Neural crest cell (in vitro differentiated cells): ENCODE measurements at regions not wholly inside any gene's neighbourhood (a gene's known extent, or its start where the extent isn't known, plus 50 kb on each side); places are given as distances from the start of the nearest gene placed in this dataset.

Experiments used
- DNase-seq: peaks from one replicate; pipeline ENCODE4 v3.0.0; 2021; ENCODE audit warnings: low read depth, mixed read lengths, low spot score
- H3K27ac Mint-ChIP-seq: one replicate; pipeline ENCODE4 v1.8.0; 2021; ENCODE audit warnings: mild to moderate bottlenecking, mixed read lengths; ENCODE audit not compliant: unreplicated experiment
- H3K27me3 Mint-ChIP-seq: 2 replicates; pipeline ENCODE4 v1.8.0; 2021; ENCODE audit warnings: low read depth, mild to moderate bottlenecking, mixed read lengths
- H3K36me3 Mint-ChIP-seq: 2 replicates; pipeline ENCODE4 v1.8.0; 2021; ENCODE audit warnings: low read depth, mild to moderate bottlenecking, mixed read lengths
- H3K4me1 Mint-ChIP-seq: 2 replicates; pipeline ENCODE4 v1.8.0; 2021; ENCODE audit warnings: mixed read lengths
- H3K4me3 Mint-ChIP-seq: one replicate; pipeline ENCODE4 v1.8.0; 2021; ENCODE audit warnings: mild to moderate bottlenecking, mixed read lengths
- H3K9me3 Mint-ChIP-seq: 2 replicates; pipeline ENCODE4 v1.8.0; 2021; ENCODE audit warnings: mixed read lengths
- TF ChIP-seq, protein P1 (sequence below): fragments of 200-600 bp; sonication (generic); conservative IDR thresholded peaks from 2 replicates; pipeline ENCODE4 v1.5.0; 2021; ENCODE audit warnings: antibody characterized with exemption, mild to moderate bottlenecking

DNA sequence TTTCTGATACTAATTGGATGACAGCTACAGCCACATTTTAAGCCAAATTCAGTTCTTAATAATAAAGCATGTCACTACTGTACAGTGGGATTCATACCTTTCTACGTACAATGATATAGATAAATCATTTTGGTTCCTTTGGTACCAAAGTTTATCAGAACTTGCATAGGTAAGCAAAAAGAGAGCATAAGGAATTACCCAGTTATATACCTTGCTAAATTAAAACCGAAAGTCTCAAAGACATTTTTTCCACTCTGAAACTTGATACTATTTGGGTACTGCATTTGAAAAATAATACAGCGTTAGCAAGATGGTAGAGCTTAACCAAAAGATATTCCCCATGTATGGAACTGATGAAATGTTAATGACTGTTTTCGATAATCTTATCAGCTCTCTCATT lies 400.9 kb upstream of the ADGRL3 start:
- Mint-ChIP-seq H3K4me1 (no peaks in the 10 kb centered on the region), H3K36me3 (no peaks in the 10 kb centered on the region), H3K27me3 (no peaks in the 10 kb centered on the region), H3K9me3 (no peaks in the 10 kb centered on the region), H3K4me3 (no peak overlapping the region), H3K27ac (no peak overlapping the region)
- TF ChIP-seq, protein P1, sequence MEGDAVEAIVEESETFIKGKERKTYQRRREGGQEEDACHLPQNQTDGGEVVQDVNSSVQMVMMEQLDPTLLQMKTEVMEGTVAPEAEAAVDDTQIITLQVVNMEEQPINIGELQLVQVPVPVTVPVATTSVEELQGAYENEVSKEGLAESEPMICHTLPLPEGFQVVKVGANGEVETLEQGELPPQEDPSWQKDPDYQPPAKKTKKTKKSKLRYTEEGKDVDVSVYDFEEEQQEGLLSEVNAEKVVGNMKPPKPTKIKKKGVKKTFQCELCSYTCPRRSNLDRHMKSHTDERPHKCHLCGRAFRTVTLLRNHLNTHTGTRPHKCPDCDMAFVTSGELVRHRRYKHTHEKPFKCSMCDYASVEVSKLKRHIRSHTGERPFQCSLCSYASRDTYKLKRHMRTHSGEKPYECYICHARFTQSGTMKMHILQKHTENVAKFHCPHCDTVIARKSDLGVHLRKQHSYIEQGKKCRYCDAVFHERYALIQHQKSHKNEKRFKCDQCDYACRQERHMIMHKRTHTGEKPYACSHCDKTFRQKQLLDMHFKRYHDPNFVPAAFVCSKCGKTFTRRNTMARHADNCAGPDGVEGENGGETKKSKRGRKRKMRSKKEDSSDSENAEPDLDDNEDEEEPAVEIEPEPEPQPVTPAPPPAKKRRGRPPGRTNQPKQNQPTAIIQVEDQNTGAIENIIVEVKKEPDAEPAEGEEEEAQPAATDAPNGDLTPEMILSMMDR: no peak
- DNase-seq: no peak

DNA sequence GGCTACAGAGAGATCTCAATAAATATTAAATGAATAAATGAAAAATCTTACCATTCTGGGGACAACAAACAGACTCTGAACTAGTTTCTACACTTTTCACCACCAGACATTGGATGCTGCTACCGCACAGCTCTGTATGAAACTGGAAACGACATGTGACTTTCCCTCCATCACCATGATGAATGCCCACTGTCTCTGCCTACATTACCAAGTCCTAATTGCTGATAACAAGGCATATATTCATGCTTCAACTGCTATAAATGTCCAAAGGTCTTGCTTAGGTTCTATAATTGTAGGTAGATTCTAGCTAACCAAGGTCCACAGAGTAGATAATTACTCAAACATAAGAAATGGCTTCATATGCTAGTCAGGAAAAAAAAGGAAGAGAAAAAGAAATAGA lies 399.4 kb upstream of the ADGRL3 start:
- Mint-ChIP-seq H3K36me3 (no peaks in the 10 kb centered on the region), H3K9me3 (no peaks in the 10 kb centered on the region), H3K27ac (no peak overlapping the region), H3K4me3 (no peak overlapping the region), H3K4me1 (no peaks in the 10 kb centered on the region), H3K27me3 (no peaks in the 10 kb centered on the region)
- TF ChIP-seq, protein P1: no peak
- no peak for DNase-seq

DNA sequence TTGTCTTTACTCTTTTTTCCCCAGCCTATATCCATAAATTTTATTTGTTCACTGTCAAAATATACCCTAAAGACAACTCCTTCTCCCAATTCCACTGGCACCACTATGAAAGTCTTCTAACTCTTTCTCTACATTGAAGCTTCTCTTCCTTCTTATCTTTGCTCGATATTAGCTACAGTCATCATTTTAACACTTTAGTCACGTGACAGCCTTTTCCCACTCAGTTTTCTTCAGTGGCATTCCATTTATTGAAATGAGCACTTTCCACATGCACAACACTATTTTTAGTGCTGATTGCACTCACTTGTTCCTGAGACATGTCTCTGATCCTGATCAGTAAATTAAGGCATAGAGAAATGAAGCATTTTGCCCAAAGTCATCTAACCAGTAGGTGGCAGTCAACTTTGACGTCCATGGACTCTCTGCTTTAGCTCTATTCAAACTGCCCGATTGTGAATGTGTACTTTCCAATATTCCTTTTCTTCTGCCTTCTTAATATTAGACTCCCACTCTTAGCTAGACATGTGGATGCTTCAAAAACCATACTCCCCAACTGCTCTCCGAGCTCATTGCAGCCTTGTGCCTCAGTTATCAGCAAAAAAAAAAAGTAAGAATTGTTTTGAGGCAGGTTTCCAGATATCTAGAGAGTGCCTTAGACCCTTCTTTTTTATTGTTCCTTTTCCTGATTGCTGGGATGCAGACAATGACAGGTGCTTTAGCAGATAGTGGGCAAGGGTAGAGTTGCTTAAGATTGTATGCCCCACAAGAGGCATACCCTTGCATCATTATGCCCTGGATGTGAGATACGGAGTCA lies 394.4 kb upstream of the ADGRL3 start:
- Mint-ChIP-seq H3K4me1 (peaks cover 6% of the 10 kb centered on the region), H3K36me3 (no peaks in the 10 kb centered on the region), H3K27me3 (no peaks in the 10 kb centered on the region), H3K4me3 (no peak overlapping the region), H3K9me3 (no peaks in the 10 kb centered on the region), H3K27ac (no peak overlapping the region)
- TF ChIP-seq, protein P1: peak; percentile 73
- peak; percentile 6 for DNase-seq

DNA sequence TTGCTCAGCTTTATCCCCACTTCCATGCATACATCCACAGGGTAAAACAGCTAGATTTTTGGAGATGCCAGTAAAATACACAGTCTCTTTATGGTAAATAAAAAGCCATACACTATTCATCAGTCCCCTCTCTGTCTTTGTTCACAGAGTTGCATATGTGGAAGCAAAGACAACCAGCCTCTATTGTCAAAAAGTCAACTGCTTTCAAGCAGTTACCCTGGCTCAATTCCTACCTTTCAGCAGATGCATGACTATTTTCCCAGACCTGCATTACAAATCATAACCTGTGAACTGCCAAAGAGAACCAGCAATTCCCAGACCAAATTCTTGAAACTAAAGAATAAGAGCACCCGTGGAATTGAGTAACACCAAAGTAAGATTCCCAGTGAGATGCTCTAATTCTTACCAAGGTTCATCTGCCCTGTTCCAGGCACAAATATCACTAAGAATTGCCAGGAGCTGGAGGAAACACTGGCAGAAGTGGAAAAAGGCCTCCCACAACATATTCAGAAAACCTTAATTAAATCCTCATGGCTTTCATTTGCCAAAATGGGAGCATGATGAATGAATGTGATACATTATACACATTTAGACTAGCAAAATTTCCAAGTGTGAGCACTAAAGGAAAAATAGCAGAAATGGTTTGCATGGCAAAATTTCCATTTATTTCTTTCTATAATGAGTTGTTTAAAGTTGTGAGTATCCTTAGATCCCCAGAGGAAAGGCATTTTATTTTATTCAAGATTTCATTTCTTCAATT lies 391.2 kb upstream of the ADGRL3 start:
- TF ChIP-seq, protein P1: no peak
- Mint-ChIP-seq H3K9me3 (peaks cover 3% of the 10 kb centered on the region), H3K27me3 (no peaks in the 10 kb centered on the region)

GRCh38 chr4:60809486-60809800 lies 390.7 kb upstream of the ADGRL3 start:
- Mint-ChIP-seq H3K27ac (no peak overlapping the region), H3K4me3 (no peak overlapping the region), H3K27me3 (no peaks in the 10 kb centered on the region), H3K9me3 (peaks cover 3% of the 10 kb centered on the region), H3K4me1 (peaks cover 6% of the 10 kb centered on the region), H3K36me3 (no peaks in the 10 kb centered on the region)
- TF ChIP-seq, protein P1: no peak
- DNase-seq: no peak

More for the DNA sequence above, 391.2 kb upstream of the ADGRL3 start:
- no peak overlapping the region for H3K27ac Mint-ChIP-seq
- H3K4me1 Mint-ChIP-seq: peaks cover 6% of the 10 kb centered on the region
- no peaks in the 10 kb centered on the region for H3K36me3 Mint-ChIP-seq
- no peak overlapping the region for H3K4me3 Mint-ChIP-seq
- DNase-seq: no peak
